ENCODE measurements at regions not wholly inside any gene's neighbourhood (a gene's known extent, or its start where the extent isn't known, plus 50 kb on each side); places are given as distances from the start of the nearest gene placed in this dataset.

DNA sequence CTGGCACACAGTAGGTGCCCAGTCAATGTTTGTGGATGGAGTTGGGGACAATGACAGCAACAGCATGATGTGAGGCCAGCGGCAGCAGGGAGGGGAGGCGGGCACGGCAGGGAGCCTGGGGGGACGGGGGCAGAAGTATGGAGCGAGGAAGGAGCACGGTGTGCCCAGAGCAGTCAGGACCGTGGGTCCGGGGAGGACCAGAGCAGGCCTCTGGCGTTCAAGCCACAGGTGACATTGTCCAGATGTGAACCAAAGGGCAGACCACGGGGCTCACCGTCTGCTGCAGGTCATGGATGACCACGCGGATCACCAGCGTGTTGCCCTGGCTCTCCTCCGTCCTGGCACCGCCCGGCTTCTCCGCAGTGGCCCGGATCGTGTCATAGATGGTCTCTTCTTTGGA is 105.5 kb downstream of the SHANK2 start:
- H3K9ac ChIP-seq (ENCODE audit: low read length), result no peak overlapping the region
- H3K9me3 Mint-ChIP-seq (ENCODE audit: unreplicated experiment), result peaks cover 2% of the 10 kb centered on the region
- no peak overlapping the region for H3K27ac ChIP-seq (ENCODE audit: low read depth, low read length)
- H3K27me3 Mint-ChIP-seq (ENCODE audit: low read depth, unreplicated experiment), result peaks cover 24% of the 10 kb centered on the region
- no peaks in the 10 kb centered on the region for H3K9me3 ChIP-seq (ENCODE audit: insufficient read depth, low read depth, low read length)
- H3K4me2 ChIP-seq (ENCODE audit: low read length), result no peak overlapping the region
- no peak overlapping the region for H3K4me3 ChIP-seq (ENCODE audit: insufficient read depth, low read depth, low read length)
- no peak overlapping the region for H2AFZ ChIP-seq (ENCODE audit: low read depth, low read length)
- no peaks in the 10 kb centered on the region for H3K79me2 ChIP-seq (ENCODE audit: insufficient read depth, low read length)
- no peak for FAIRE-seq
- no peak overlapping the region for H3K27ac Mint-ChIP-seq (ENCODE audit: unreplicated experiment)
- H3K4me3 Mint-ChIP-seq (ENCODE audit: unreplicated experiment), result no peak overlapping the region
- peaks cover 7% of the 10 kb centered on the region for H3K36me3 Mint-ChIP-seq (ENCODE audit: low read depth, unreplicated experiment)
- no peaks in the 10 kb centered on the region for H3K4me1 ChIP-seq (ENCODE audit: insufficient read depth, low read length)
- H3K36me3 ChIP-seq (ENCODE audit: insufficient read depth, low read length), result no peaks in the 10 kb centered on the region
- TF ChIP-seq, protein P1, sequence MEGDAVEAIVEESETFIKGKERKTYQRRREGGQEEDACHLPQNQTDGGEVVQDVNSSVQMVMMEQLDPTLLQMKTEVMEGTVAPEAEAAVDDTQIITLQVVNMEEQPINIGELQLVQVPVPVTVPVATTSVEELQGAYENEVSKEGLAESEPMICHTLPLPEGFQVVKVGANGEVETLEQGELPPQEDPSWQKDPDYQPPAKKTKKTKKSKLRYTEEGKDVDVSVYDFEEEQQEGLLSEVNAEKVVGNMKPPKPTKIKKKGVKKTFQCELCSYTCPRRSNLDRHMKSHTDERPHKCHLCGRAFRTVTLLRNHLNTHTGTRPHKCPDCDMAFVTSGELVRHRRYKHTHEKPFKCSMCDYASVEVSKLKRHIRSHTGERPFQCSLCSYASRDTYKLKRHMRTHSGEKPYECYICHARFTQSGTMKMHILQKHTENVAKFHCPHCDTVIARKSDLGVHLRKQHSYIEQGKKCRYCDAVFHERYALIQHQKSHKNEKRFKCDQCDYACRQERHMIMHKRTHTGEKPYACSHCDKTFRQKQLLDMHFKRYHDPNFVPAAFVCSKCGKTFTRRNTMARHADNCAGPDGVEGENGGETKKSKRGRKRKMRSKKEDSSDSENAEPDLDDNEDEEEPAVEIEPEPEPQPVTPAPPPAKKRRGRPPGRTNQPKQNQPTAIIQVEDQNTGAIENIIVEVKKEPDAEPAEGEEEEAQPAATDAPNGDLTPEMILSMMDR (IDR thresholded peaks at IDR 0.05; ENCODE audit: insufficient read depth, low read depth, low read length), result no peak
- TF ChIP-seq EZH2 (IDR thresholded peaks at IDR 0.05; ENCODE audit: insufficient read depth, low read length), result no peak
- no peaks in the 10 kb centered on the region for H3K4me1 Mint-ChIP-seq (ENCODE audit: low read depth, unreplicated experiment)
- no peak for DNase-seq (ENCODE audit: low read depth)
- H4K20me1 ChIP-seq (ENCODE audit: insufficient read depth, low read length), result no peaks in the 10 kb centered on the region
- H3K27me3 ChIP-seq (ENCODE audit: insufficient read depth, low read length), result no peaks in the 10 kb centered on the region

DNA sequence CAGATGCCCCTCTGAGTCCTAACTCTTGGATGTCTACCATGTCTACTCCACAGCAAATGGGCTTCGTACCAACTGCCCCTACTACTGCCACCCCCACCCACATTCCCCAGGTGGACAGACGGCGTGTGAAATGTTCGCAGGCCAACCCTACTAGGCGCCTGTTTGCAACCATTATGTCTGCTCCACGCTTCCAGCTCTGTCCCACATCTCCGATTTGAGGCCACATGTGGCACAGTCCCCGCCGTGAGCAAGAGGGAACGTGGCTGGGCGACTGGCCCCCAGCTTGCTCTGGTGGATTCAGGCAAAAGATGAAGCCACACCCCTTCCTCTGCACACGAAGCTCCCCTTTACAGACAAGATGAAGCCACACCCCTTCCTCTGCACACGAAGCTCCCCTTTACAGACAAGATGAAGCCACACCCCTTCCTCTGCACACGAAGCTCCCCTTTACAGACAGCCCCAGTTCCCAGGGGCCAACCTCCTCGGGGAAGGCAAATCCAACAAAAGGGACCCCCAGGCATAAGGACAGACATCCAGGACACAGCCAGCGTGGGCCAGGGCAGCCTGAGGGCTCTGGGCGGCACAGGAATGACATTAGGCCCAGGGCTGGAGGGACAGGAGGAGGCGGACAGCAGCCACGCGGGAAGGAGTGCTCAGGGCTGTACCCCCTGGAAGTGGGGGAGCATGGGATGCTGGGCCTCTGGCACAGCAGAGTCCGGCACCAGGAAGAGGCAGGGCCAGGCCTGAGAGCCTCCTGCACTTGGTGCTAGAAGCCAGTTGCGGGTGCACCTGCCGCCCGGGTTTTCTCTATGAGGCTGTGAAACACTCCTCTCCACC is 106.2 kb downstream of the SHANK2 start:
- DNase-seq (ENCODE audit: low read depth) (no peak), FAIRE-seq (no peak)
- Histone ChIP-seq H3K79me2 (ENCODE audit: insufficient read depth, low read length) (no peaks in the 10 kb centered on the region), H3K4me1 (ENCODE audit: insufficient read depth, low read length) (no peaks in the 10 kb centered on the region), H3K9ac (ENCODE audit: low read length) (no peak overlapping the region), H3K36me3 (ENCODE audit: insufficient read depth, low read length) (no peaks in the 10 kb centered on the region), H3K27me3 (ENCODE audit: insufficient read depth, low read length) (no peaks in the 10 kb centered on the region), H3K4me3 (ENCODE audit: insufficient read depth, low read depth, low read length) (no peak overlapping the region), H4K20me1 (ENCODE audit: insufficient read depth, low read length) (no peaks in the 10 kb centered on the region), H3K9me3 (ENCODE audit: insufficient read depth, low read depth, low read length) (no peaks in the 10 kb centered on the region), H3K4me2 (ENCODE audit: low read length) (no peak overlapping the region), H2AFZ (ENCODE audit: low read depth, low read length) (no peak overlapping the region), H3K27ac (ENCODE audit: low read depth, low read length) (no peak overlapping the region)
- H3K9me3 Mint-ChIP-seq (ENCODE audit: unreplicated experiment), result peaks cover 2% of the 10 kb centered on the region
- H3K4me3 Mint-ChIP-seq (ENCODE audit: unreplicated experiment), result no peak overlapping the region
- H3K27ac Mint-ChIP-seq (ENCODE audit: unreplicated experiment), result no peak overlapping the region
- H3K36me3 Mint-ChIP-seq (ENCODE audit: low read depth, unreplicated experiment), result peaks cover 7% of the 10 kb centered on the region
- H3K27me3 Mint-ChIP-seq (ENCODE audit: low read depth, unreplicated experiment), result peaks cover 23% of the 10 kb centered on the region
- no peak for TF ChIP-seq EZH2 (IDR thresholded peaks at IDR 0.05; ENCODE audit: insufficient read depth, low read length)
- H3K4me1 Mint-ChIP-seq (ENCODE audit: low read depth, unreplicated experiment), result no peaks in the 10 kb centered on the region

DNA sequence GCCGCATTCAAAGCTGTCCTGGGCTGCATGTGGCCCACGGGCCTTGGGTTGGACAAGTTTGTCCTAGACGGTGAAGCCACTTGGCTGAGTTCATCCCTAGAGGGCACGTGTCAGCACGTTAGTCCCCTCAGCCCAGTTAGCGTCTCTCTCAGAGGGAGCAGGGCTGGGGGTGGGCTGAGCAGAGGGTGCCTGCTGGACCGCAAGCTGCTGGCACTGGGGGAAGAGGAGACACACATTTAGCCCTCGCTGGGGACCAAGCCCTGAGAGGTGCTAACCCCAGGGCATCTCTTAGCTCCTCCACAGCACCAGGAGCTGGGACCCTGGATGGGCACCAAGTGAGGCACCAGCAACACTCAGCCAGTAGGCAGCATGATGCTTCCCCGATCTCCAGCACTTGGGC is 107.0 kb downstream of the SHANK2 start:
- TF ChIP-seq EZH2 (IDR thresholded peaks at IDR 0.05; ENCODE audit: insufficient read depth, low read length), result no peak
- TF ChIP-seq, protein P1 (IDR thresholded peaks at IDR 0.05; ENCODE audit: insufficient read depth, low read depth, low read length), result no peak
- no peak overlapping the region for H3K4me3 ChIP-seq (ENCODE audit: insufficient read depth, low read depth, low read length)
- H2AFZ ChIP-seq (ENCODE audit: low read depth, low read length), result no peak overlapping the region
- Mint-ChIP-seq H3K9me3 (ENCODE audit: unreplicated experiment) (peaks cover 2% of the 10 kb centered on the region), H3K4me3 (ENCODE audit: unreplicated experiment) (no peak overlapping the region), H3K27me3 (ENCODE audit: low read depth, unreplicated experiment) (peaks cover 21% of the 10 kb centered on the region), H3K36me3 (ENCODE audit: low read depth, unreplicated experiment) (peaks cover 4% of the 10 kb centered on the region), H3K4me1 (ENCODE audit: low read depth, unreplicated experiment) (no peaks in the 10 kb centered on the region), H3K27ac (ENCODE audit: unreplicated experiment) (no peak overlapping the region)
- no peaks in the 10 kb centered on the region for H3K36me3 ChIP-seq (ENCODE audit: insufficient read depth, low read length)
- no peaks in the 10 kb centered on the region for H3K4me1 ChIP-seq (ENCODE audit: insufficient read depth, low read length)
- DNase-seq (ENCODE audit: low read depth) (no peak), FAIRE-seq (no peak)
- H3K79me2 ChIP-seq (ENCODE audit: insufficient read depth, low read length), result no peaks in the 10 kb centered on the region
- no peak overlapping the region for H3K27ac ChIP-seq (ENCODE audit: low read depth, low read length)
- H3K27me3 ChIP-seq (ENCODE audit: insufficient read depth, low read length), result no peaks in the 10 kb centered on the region
- H3K9ac ChIP-seq (ENCODE audit: low read length), result no peak overlapping the region
- no peak overlapping the region for H3K4me2 ChIP-seq (ENCODE audit: low read length)
- no peaks in the 10 kb centered on the region for H4K20me1 ChIP-seq (ENCODE audit: insufficient read depth, low read length)
- H3K9me3 ChIP-seq (ENCODE audit: insufficient read depth, low read depth, low read length), result no peaks in the 10 kb centered on the region
